ENCODE measurements at regions not wholly inside any gene's neighbourhood (a gene's known extent, or its start where the extent isn't known, plus 50 kb on each side); places are given as distances from the start of the nearest gene placed in this dataset.

DNA sequence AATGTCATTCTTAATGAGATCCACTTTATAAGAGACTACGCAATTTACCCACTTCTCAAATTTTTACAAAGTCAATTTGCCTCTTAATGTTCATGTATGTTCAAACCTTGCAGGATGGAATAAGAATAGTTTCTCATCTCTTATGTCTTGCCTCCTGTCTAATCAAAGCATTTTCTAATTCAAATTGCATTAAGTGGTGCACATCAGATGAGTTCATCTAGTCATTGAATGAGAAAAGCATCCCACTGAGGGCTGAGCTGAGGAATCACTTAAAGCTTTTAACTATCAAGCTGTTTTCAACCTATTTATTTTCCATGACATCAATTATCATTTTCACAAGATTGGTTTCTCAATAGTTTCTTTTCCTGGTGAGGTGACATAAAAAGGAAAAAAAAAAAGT, 1964.0 kb downstream of the PCDH7 start:
- Histone ChIP-seq H3K9ac (replicated peaks in 1 of 4; ENCODE audit: extremely low read depth in 1 of 4, low read depth in 3 of 4, low read length in 3 of 4) (no peak overlapping the region), H4K8ac (ENCODE audit: extremely low read depth, insufficient read depth, low read length) (no peak overlapping the region), H3K4me1 (replicated peaks in 1 of 4; ENCODE audit: control insufficient read depth in 3 of 4, insufficient read depth in 4 of 4, low read length in 3 of 4) (peaks cover 0 to 3% (median 0%) of the 10 kb centered on the region in 4 experiments; a peak in 1 of 7 replicates), H3K27ac (ENCODE audit: low read depth, low read length) (no peak overlapping the region), H4K20me1 (replicated peaks in 1 of 2; ENCODE audit: control insufficient read depth in 1 of 2, insufficient read depth in 2 of 2, low read length in 2 of 2) (no peaks in the 10 kb centered on the region), H2BK15ac (ENCODE audit: low read length) (no peak overlapping the region), H2AK5ac (ENCODE audit: low read depth, low read length) (no peak overlapping the region), H3K14ac (ENCODE audit: insufficient read length) (no peak overlapping the region), H3K9me3 (ENCODE audit: insufficient read depth in 2 of 2, low read depth in 1 of 2, low read length in 1 of 2) (no peaks in the 10 kb centered on the region), H3K4me3 (ENCODE audit: extremely low read depth in 1 of 4, insufficient read depth in 2 of 4, low read depth in 3 of 4, low read length in 4 of 4) (peak overlapping the region in 1 of 4 experiments; percentile 13; a peak in 1 of 8 replicates), H3K27me3 (replicated peaks in 1 of 4; ENCODE audit: control insufficient read depth in 3 of 4, extremely low read depth in 1 of 4, insufficient read depth in 3 of 4, low read length in 3 of 4) (no peaks in the 10 kb centered on the region), H4K5ac (ENCODE audit: insufficient read length, low read depth, low read length) (no peak overlapping the region), H3K79me2 (ENCODE audit: control insufficient read depth in 1 of 2, insufficient read depth in 2 of 2, low read length in 2 of 2) (no peaks in the 10 kb centered on the region), H3K36me3 (ENCODE audit: control insufficient read depth in 2 of 4, insufficient read depth in 4 of 4, low read length in 3 of 4) (no peaks in the 10 kb centered on the region), H3K23ac (ENCODE audit: insufficient read length) (no peak overlapping the region), H2BK12ac (ENCODE audit: low read depth, low read length) (no peak overlapping the region), H2BK5ac (ENCODE audit: low read depth, low read length) (no peak overlapping the region), H4K91ac (replicated peaks; ENCODE audit: insufficient read length, low read length) (no peak overlapping the region), H3K23me2 (ENCODE audit: low read depth, low read length) (no peaks in the 10 kb centered on the region), H2BK120ac (replicated peaks; ENCODE audit: low read depth, low read length) (no peak overlapping the region), H3K56ac (replicated peaks; ENCODE audit: insufficient read length, low read depth, low read length) (no peak overlapping the region), H2AFZ (ENCODE audit: low read length) (no peak overlapping the region), H3K4me2 (ENCODE audit: insufficient read depth in 1 of 2, low read depth in 2 of 2, low read length in 2 of 2) (peak overlapping the region in 1 of 2 experiments; percentile 43; a peak in 1 of 4 replicates), H2BK20ac (ENCODE audit: low read length) (no peak overlapping the region), H3K18ac (ENCODE audit: extremely low read depth, low read length) (no peak overlapping the region), H3K79me1 (ENCODE audit: low read depth, low read length) (no peaks in the 10 kb centered on the region), H3K4ac (replicated peaks; ENCODE audit: insufficient read length, low read depth, low read length) (no peak overlapping the region)
- ChIA-PET POLR2A (ENCODE audit: partially characterized antibody) (no interaction called here), CTCF (ENCODE audit: partially characterized antibody) (interaction anchor here (0.7 kb wide), 1 partner anchor 12 kb away, joined by 3 read pairs; no protein-coding TSS in a partner anchor)
- DNase-seq (ENCODE audit: low read depth in 1 of 2, low spot score in 2 of 2) (peak in 1 of 2 experiments; percentile 5), FAIRE-seq (no peak)
- 52% methylated on average over 1 of the region's 1 CpG; no CpG with 5 or more reads in 1 of the 2 experiments for WGBS, 2 experiments (ENCODE audit: extremely low coverage in 1 of 2, insufficient coverage in 1 of 2, insufficient read length in 1 of 2, insufficient replicate concordance in 2 of 2, low coverage in 1 of 2, low lambda C conversion rate in 2 of 2, missing lambda C conversion rate in 1 of 2)
- no peak for TF ChIP-seq SP4 (IDR thresholded peaks at IDR 0.05; ENCODE audit: low read length)
- no peak for TF ChIP-seq TEAD4 (IDR thresholded peaks at IDR 0.05; ENCODE audit: low read depth, low read length)
- no peak for TF ChIP-seq FOSL1 (IDR thresholded peaks at IDR 0.05; ENCODE audit: insufficient read depth, low read depth, low read length)
- TF ChIP-seq, protein P1, sequence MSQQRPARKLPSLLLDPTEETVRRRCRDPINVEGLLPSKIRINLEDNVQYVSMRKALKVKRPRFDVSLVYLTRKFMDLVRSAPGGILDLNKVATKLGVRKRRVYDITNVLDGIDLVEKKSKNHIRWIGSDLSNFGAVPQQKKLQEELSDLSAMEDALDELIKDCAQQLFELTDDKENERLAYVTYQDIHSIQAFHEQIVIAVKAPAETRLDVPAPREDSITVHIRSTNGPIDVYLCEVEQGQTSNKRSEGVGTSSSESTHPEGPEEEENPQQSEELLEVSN (IDR thresholded peaks at IDR 0.05), result no peak
- TF ChIP-seq CEBPB (IDR thresholded peaks at IDR 0.05; ENCODE audit: low read depth, low read length), result no peak
- no peak for TF ChIP-seq SIX5 (IDR thresholded peaks at IDR 0.05; ENCODE audit: low read depth, low read length)
- no peak for TF ChIP-seq PHF8 (conservative IDR thresholded peaks at IDR 0.05; ENCODE audit: low read depth, low read length)
- no peak for TF ChIP-seq ASH2L (IDR thresholded peaks at IDR 0.05; ENCODE audit: low read length)
- TF ChIP-seq ATF2 (IDR thresholded peaks at IDR 0.05; ENCODE audit: low read length), result peak; percentile 51; the same call in 1 of the 2 replicates
- TF ChIP-seq BRCA1 (IDR thresholded peaks at IDR 0.05; ENCODE audit: low read depth, low read length), result no peak
- no peak for TF ChIP-seq EZH2 (IDR thresholded peaks at IDR 0.05; ENCODE audit: low read depth, low read length, severe bottlenecking)
- no peak for TF ChIP-seq ZNF274 (IDR thresholded peaks at IDR 0.05; ENCODE audit: borderline replicate concordance, extremely low read depth, low read length)
- TF ChIP-seq CREB1 (IDR thresholded peaks at IDR 0.05), result 0 out of 2 replicates have a peak, but pooled peaks have one; percentile 28
